HG03520 (cell line): ENCODE measurements at regions not wholly inside any gene's neighbourhood (a gene's known extent, or its start where the extent isn't known, plus 50 kb on each side); places are given as distances from the start of the nearest gene placed in this dataset.

Source experiments
- ATAC-seq: cut with Tn5 transposase; IDR thresholded peaks from one replicate; pipeline ENCODE4 v1.9.1; 2021; ENCODE audit warnings: mild to moderate bottlenecking, moderate library complexity; ENCODE audit not compliant: unreplicated experiment

- ATAC-seq = no peak
These were observed 109.7 kb downstream of the B3GNT2 start for GRCh38 chr2:62305421-62306176.

GRCh38 chr2:62304429-62305417 lies 108.8 kb downstream of the B3GNT2 start:
- ATAC-seq = no peak

- no peak for ATAC-seq
These were observed 107.9 kb downstream of the B3GNT2 start for GRCh38 chr2:62303788-62304187.

- no peak for ATAC-seq
These were observed 106.9 kb downstream of the B3GNT2 start for GRCh38 chr2:62302631-62303435.

- no peak for ATAC-seq
These were observed 105.0 kb downstream of the B3GNT2 start for GRCh38 chr2:62300925-62301324.

GRCh38 chr2:62297624-62298010 lies 101.7 kb downstream of the B3GNT2 start:
- no peak for ATAC-seq

GRCh38 chr2:62296832-62297623 lies 101.1 kb downstream of the B3GNT2 start:
- no peak for ATAC-seq

- no peak for ATAC-seq
These were observed 100.3 kb downstream of the B3GNT2 start for GRCh38 chr2:62296034-62296831.

GRCh38 chr2:62293490-62294271 lies 97.8 kb downstream of the B3GNT2 start:
- no peak for ATAC-seq

GRCh38 chr2:62293151-62293489 lies 97.2 kb downstream of the B3GNT2 start:
- ATAC-seq = no peak

GRCh38 chr2:62292190-62292589 lies 96.3 kb downstream of the B3GNT2 start:
- no peak for ATAC-seq

GRCh38 chr2:62291517-62292137 lies 95.7 kb downstream of the B3GNT2 start:
- no peak for ATAC-seq

GRCh38 chr2:62291052-62291451 lies 95.1 kb downstream of the B3GNT2 start:
- no peak for ATAC-seq

- ATAC-seq = peak; percentile 41
These were observed 92.3 kb downstream of the B3GNT2 start for GRCh38 chr2:62287899-62288880.

- no peak for ATAC-seq
These were observed 91.4 kb downstream of the B3GNT2 start for GRCh38 chr2:62287282-62287681.

- ATAC-seq = no peak
These were observed 90.3 kb downstream of the B3GNT2 start for GRCh38 chr2:62286089-62286785.

- ATAC-seq = no peak
These were observed 89.1 kb downstream of the B3GNT2 start for GRCh38 chr2:62284980-62285379.
